Fibroblast of lung (primary cell): ENCODE measurements at regions not wholly inside any gene's neighbourhood (a gene's known extent, or its start where the extent isn't known, plus 50 kb on each side); places are given as distances from the start of the nearest gene placed in this dataset.

Source experiments
- DNase-seq, 2 donors: peaks; one replicate each; pipeline versions ENCODE4 v3.0.0 to v3.0.0-alpha.2; 2010; ENCODE audit warnings: low read depth in 2 of 2
- H2AFZ ChIP-seq: 2 replicates; pipeline ENCODE4 v1.5.1; 2012; ENCODE audit warnings: low read length, control low read depth, inconsistent platforms
- H3K27ac ChIP-seq: 2 replicates; pipeline ENCODE4 v1.5.1; 2011; ENCODE audit warnings: low read length, control low read depth; ENCODE audit not compliant: insufficient read depth
- H3K27me3 ChIP-seq: 2 replicates; pipeline ENCODE4 v1.5.1; 2011; ENCODE audit warnings: mild to moderate bottlenecking, low read length; ENCODE audit not compliant: control insufficient read depth, insufficient read depth
- H3K36me3 ChIP-seq: 2 replicates; pipeline ENCODE4 v1.5.1; 2011; ENCODE audit warnings: low read length; ENCODE audit not compliant: control insufficient read depth, insufficient read depth
- H3K4me1 ChIP-seq: 2 replicates; pipeline ENCODE4 v1.5.1; 2011; ENCODE audit warnings: low read length; ENCODE audit not compliant: control insufficient read depth, insufficient read depth; ENCODE audit errors: extremely low read depth
- H3K4me2 ChIP-seq: 2 replicates; pipeline ENCODE4 v1.5.1; 2011; ENCODE audit warnings: low read length, control low read depth; ENCODE audit not compliant: insufficient read depth; ENCODE audit errors: extremely low read depth
- H3K4me3 ChIP-seq, 4 experiments: fragments of 200-600 bp in 1 of 4; sonication (generic) in 1 of 4; replicated peaks in 1 of 4; 2 replicates each; pipeline ENCODE4 v1.5.1; 2011 to 2016; ENCODE audit warnings: low read length in 4 of 4, low read depth in 3 of 4, mild to moderate bottlenecking in 3 of 4, control low read depth in 2 of 4, inconsistent platforms in 1 of 4, mixed read lengths in 1 of 4; ENCODE audit not compliant: insufficient read depth in 1 of 4; ENCODE audit errors: control extremely low read depth in 1 of 4
- H3K79me2 ChIP-seq: 2 replicates; pipeline ENCODE4 v1.5.1; 2012; ENCODE audit warnings: mild to moderate bottlenecking, low read length, inconsistent platforms; ENCODE audit not compliant: control insufficient read depth, insufficient read depth
- H3K9ac ChIP-seq: 2 replicates; pipeline ENCODE4 v1.5.1; 2011; ENCODE audit warnings: mild to moderate bottlenecking, low read length, control low read depth; ENCODE audit not compliant: insufficient read depth
- H3K9me3 ChIP-seq: 2 replicates; pipeline ENCODE4 v1.5.1; 2012; ENCODE audit warnings: low read depth, low read length; ENCODE audit not compliant: control insufficient read depth, insufficient read depth
- H4K20me1 ChIP-seq: 2 replicates; pipeline ENCODE4 v1.5.1; 2011; ENCODE audit warnings: low read length; ENCODE audit not compliant: control insufficient read depth, insufficient read depth; ENCODE audit errors: extremely low read depth
- CTCF ChIP-seq, 2 donors: IDR thresholded peaks in 1 of 2; conservative IDR thresholded peaks in 1 of 2; 1 replicate in 1 of 2; 2 replicates in 1 of 2; pipeline ENCODE4 v1.5.1; 2011 to 2012; ENCODE audit warnings: low read length in 2 of 2, control low read depth in 1 of 2, inconsistent platforms in 1 of 2, low read depth in 1 of 2, mild to moderate bottlenecking in 1 of 2
- EZH2 ChIP-seq: IDR thresholded peaks from 2 replicates; pipeline ENCODE4 v1.5.1; 2012; ENCODE audit warnings: low read length, control low read depth, mild to moderate bottlenecking; ENCODE audit errors: missing control alignments

- H3K27ac ChIP-seq = no peak overlapping the region
- no peaks in the 10 kb centered on the region for H4K20me1 ChIP-seq
- no peaks in the 10 kb centered on the region for H3K9me3 ChIP-seq
- no peaks in the 10 kb centered on the region for H3K27me3 ChIP-seq
- no peaks in the 10 kb centered on the region for H3K36me3 ChIP-seq
- DNase-seq = no peak
- H3K9ac ChIP-seq = no peak overlapping the region
- no peaks in the 10 kb centered on the region for H3K79me2 ChIP-seq
- H2AFZ ChIP-seq = no peak overlapping the region
- H3K4me1 ChIP-seq = no peaks in the 10 kb centered on the region
- H3K4me3 ChIP-seq = no peak overlapping the region
- H3K4me2 ChIP-seq = no peak overlapping the region
- TF ChIP-seq EZH2 (no peak), CTCF (conservative IDR thresholded peaks at IDR 0.05 in 1 of 2, IDR thresholded peaks at IDR 0.05 in 1 of 2; ENCODE audit: low read depth in 1 of 2, low read length in 2 of 2) (no peak)
These were observed 101.2 kb upstream of the CYYR1 start for GRCh38 chr21:26674323-26674722.

- Histone ChIP-seq H3K9ac (no peak overlapping the region), H3K36me3 (no peaks in the 10 kb centered on the region), H3K27ac (no peak overlapping the region), H2AFZ (no peak overlapping the region), H3K4me1 (no peaks in the 10 kb centered on the region), H3K4me2 (no peak overlapping the region), H3K79me2 (no peaks in the 10 kb centered on the region), H4K20me1 (no peaks in the 10 kb centered on the region), H3K4me3 (no peak overlapping the region), H3K9me3 (no peaks in the 10 kb centered on the region), H3K27me3 (no peaks in the 10 kb centered on the region)
- no peak for DNase-seq
- TF ChIP-seq CTCF (conservative IDR thresholded peaks at IDR 0.05 in 1 of 2, IDR thresholded peaks at IDR 0.05 in 1 of 2; ENCODE audit: low read depth in 1 of 2, low read length in 2 of 2) (no peak), EZH2 (no peak)
These were observed 96.2 kb upstream of the CYYR1 start for GRCh38 chr21:26669215-26669764.

- H4K20me1 ChIP-seq = no peaks in the 10 kb centered on the region
- H3K4me1 ChIP-seq = no peaks in the 10 kb centered on the region
- H3K36me3 ChIP-seq = no peaks in the 10 kb centered on the region
- no peak for DNase-seq
- H3K27me3 ChIP-seq = no peaks in the 10 kb centered on the region
- TF ChIP-seq CTCF (conservative IDR thresholded peaks at IDR 0.05 in 1 of 2, IDR thresholded peaks at IDR 0.05 in 1 of 2; ENCODE audit: low read depth in 1 of 2, low read length in 2 of 2) (no peak), EZH2 (no peak)
- H3K9me3 ChIP-seq = no peaks in the 10 kb centered on the region
- H2AFZ ChIP-seq = no peak overlapping the region
- H3K4me2 ChIP-seq = no peak overlapping the region
- H3K9ac ChIP-seq = no peak overlapping the region
- H3K4me3 ChIP-seq = no peak overlapping the region
- no peaks in the 10 kb centered on the region for H3K79me2 ChIP-seq
- no peak overlapping the region for H3K27ac ChIP-seq
These were observed 86.7 kb upstream of the CYYR1 start for GRCh38 chr21:26659757-26660156.
